GM10266 (cell line): ENCODE measurements at regions not wholly inside any gene's neighbourhood (a gene's known extent, or its start where the extent isn't known, plus 50 kb on each side); places are given as distances from the start of the nearest gene placed in this dataset.

Source experiments
- DNase-seq: peaks from one replicate; pipeline ENCODE4 v3.0.0; 2012; ENCODE audit errors: extremely low spot score
- CTCF ChIP-seq: IDR thresholded peaks from 2 replicates; pipeline ENCODE4 v1.5.1; 2012; ENCODE audit warnings: mild to moderate bottlenecking, low read depth; ENCODE audit not compliant: control insufficient read depth, insufficient read depth; ENCODE audit errors: missing control alignments

GRCh38 chr16:26247063-26247462, 555.3 kb downstream of the HS3ST4 start:
- TF ChIP-seq CTCF = no peak
- no peak for DNase-seq

DNA sequence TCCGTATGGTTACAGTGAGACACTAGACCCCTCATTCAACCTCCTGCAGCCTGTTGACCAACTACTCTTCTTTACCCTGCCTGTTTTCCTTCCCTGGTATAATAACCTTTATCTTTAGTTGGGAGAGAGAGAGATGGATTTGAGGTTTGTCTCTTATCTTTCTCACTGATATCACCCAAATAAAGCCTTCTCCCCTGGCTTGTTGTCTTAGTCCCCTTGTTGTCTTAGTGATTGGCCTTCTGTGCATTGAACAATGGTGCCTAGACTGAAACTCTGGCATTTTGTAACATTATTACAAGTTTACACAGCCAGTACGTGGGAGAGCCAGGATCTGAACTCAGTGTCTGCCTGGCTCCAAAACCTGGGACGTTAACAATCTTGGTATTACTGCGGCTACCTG, 560.8 kb downstream of the HS3ST4 start:
- TF ChIP-seq CTCF = no peak
- DNase-seq = no peak

DNA sequence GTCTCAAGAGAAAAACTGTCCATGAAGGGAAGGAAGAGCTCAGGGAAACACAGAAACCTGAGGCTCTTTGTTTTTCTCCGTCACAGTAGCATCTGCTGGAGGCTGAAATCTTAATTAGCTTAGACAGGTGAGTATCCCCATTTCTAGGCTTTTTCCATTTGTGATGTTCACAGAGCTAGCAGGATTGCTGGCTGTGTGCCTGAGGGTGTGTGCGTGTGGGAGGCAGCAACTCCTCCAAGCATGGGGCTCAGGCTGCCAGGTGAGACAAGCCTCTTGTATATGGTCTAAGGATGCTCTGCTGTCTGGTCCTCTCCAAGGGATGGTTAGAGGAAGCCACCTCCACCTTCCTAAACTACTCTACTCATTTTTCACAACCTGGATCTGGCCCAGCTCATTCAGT, 569.9 kb downstream of the HS3ST4 start:
- DNase-seq = no peak
- no peak for TF ChIP-seq CTCF

DNA sequence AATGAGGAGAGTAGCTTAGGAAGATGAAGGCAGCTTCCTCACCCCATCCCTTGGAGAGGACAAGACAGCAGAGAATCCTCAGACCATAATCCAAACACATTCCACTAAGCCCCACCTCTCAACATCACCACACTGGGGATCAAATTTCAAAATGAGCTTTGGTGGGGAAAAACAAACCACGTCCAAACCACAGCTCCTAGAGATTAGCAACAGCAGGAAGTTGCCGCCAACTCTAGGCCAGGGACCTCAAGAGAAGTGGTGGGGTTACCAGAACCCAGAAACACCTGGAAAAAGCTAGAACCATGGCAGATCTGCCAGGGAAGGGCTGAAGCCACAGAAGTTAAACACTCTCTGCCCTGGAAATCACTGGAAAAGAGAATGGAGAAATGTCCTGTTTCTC, 571.6 kb downstream of the HS3ST4 start:
- DNase-seq = no peak
- no peak for TF ChIP-seq CTCF

DNA sequence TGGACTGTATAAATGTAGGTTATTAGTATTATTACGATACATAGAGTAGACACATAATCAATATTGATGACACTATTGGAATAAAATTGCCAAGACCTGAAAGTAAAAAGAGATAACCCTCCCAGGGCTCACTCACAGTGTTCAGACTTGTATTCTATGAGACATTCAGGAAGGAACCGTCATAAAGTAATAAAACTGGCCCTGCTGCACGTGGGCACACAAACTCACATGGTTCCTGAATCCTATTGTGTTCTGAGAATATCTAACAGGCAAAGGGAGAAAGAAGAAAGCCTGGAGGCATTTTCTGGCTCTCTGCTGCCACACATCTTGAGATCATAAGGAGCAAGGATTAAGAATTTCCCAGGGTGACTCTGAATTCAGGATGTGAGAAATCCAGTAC, 575.9 kb downstream of the HS3ST4 start:
- no peak for DNase-seq
- TF ChIP-seq CTCF = no peak

GRCh38 chr16:26269673-26270072, 577.9 kb downstream of the HS3ST4 start:
- no peak for DNase-seq
- no peak for TF ChIP-seq CTCF

DNA sequence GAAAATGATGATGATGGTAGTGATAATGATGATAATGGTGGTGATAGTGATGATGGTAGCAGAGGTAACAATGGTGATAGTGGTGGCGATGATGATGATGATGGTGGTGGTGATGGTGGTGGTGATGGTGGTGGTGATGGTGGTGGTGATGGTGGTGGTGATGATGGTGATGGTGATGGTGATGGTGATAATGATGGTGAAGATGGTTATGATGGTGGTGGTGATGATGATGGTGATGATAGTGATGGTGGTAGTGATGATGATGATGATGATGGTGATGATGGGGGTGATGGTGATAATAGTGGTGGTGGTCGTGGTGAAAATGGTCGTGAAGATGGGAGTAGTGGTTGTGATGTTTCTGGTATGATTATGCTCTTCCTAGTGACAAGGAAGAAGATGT, 581.8 kb downstream of the HS3ST4 start:
- no peak for DNase-seq
- no peak for TF ChIP-seq CTCF

GRCh38 chr16:26275021-26275590, 583.3 kb downstream of the HS3ST4 start:
- no peak for TF ChIP-seq CTCF
- DNase-seq = no peak
